H1 (cell line): ENCODE measurements at regions not wholly inside any gene's neighbourhood (a gene's known extent, or its start where the extent isn't known, plus 50 kb on each side); places are given as distances from the start of the nearest gene placed in this dataset.

Experiments
- ATF3 ChIP-seq: IDR thresholded peaks from 2 replicates; pipeline ENCODE4 v1.6.1; 2011; ENCODE audit warnings: low read depth, mild to moderate bottlenecking, low read length; ENCODE audit not compliant: insufficient read depth
- CHD7 ChIP-seq: fragments of 300-600 bp; sonication (generic); IDR thresholded peaks from 2 replicates; pipeline ENCODE4 v1.7.1; 2012; ENCODE audit warnings: low read length, moderate library complexity, mild to moderate bottlenecking, inconsistent platforms; ENCODE audit not compliant: insufficient replicate concordance
- CREB1 ChIP-seq: IDR thresholded peaks from 2 replicates; pipeline ENCODE4 v1.6.1; 2012; ENCODE audit warnings: inconsistent platforms
- EP300 ChIP-seq, 2 experiments: IDR thresholded peaks; 1 replicate in 1 of 2; 2 replicates in 1 of 2; pipeline ENCODE4 v1.6.1; 2011 to 2012; ENCODE audit warnings: low read depth in 2 of 2, low read length in 2 of 2, mild to moderate bottlenecking in 2 of 2, borderline replicate concordance in 1 of 2, inconsistent platforms in 1 of 2, moderate library complexity in 1 of 2
- FOSL1 ChIP-seq: IDR thresholded peaks from 2 replicates; pipeline ENCODE4 v1.6.1; 2011; ENCODE audit warnings: mild to moderate bottlenecking, low read depth, low read length, moderate library complexity; ENCODE audit not compliant: insufficient read depth
- GABPA ChIP-seq: IDR thresholded peaks from 2 replicates; pipeline ENCODE4 v1.6.1; 2011; ENCODE audit warnings: mild to moderate bottlenecking, low read length, moderate library complexity, borderline replicate concordance; ENCODE audit not compliant: insufficient read depth
- SP4 ChIP-seq: IDR thresholded peaks from 2 replicates; pipeline ENCODE4 v1.6.1; 2012; ENCODE audit warnings: low read length, inconsistent platforms
- USF2 ChIP-seq: IDR thresholded peaks from 2 replicates; pipeline ENCODE4 v1.6.1; 2011; ENCODE audit warnings: low read length, improper control_type of control experiment

GRCh38 chr11:21888814-21889213 is 304.1 kb upstream of the ANO5 start (continued):
- no peak for TF ChIP-seq CHD7
- TF ChIP-seq ATF3, result no peak
- no peak for TF ChIP-seq FOSL1
- no peak for TF ChIP-seq EP300 (IDR thresholded peaks at IDR 0.05; ENCODE audit: borderline replicate concordance in 1 of 2, low read depth in 2 of 2, low read length in 2 of 2)
- TF ChIP-seq CREB1, result no peak
- TF ChIP-seq SP4, result no peak
- no peak for TF ChIP-seq USF2
- TF ChIP-seq GABPA, result no peak
- TF ChIP-seq, all 59 proteins: peak for 0
